Fibroblast of gingiva (primary cell): ENCODE measurements at regions not wholly inside any gene's neighbourhood (a gene's known extent, or its start where the extent isn't known, plus 50 kb on each side); places are given as distances from the start of the nearest gene placed in this dataset.

Experiments
- DNase-seq: peaks from one replicate; pipeline ENCODE4 v3.0.0-alpha.2; 2011; ENCODE audit warnings: low read depth

DNA sequence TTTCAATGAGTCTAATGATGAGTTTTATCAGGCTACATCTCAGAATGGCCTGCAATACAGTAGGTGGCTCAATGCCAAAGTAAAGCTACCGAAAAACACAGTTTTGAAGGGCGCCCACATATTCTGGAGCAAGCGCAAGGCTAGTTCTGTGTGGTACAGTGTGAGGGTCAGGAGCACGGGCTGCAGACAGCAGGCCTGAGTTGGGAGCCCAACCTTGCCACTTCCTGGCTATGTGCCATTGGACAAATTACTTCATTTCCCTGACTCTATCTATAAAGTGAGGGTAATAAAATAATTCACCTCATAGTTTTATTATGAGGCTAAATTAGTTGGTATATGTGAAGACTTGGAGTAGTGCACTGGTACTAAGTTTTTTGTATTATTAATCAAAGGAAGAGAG lies 150.7 kb downstream of the OPN5 start:
- DNase-seq = no peak

GRCh38 chr6:47924001-47924400 lies 142.2 kb downstream of the OPN5 start:
- DNase-seq = no peak

DNA sequence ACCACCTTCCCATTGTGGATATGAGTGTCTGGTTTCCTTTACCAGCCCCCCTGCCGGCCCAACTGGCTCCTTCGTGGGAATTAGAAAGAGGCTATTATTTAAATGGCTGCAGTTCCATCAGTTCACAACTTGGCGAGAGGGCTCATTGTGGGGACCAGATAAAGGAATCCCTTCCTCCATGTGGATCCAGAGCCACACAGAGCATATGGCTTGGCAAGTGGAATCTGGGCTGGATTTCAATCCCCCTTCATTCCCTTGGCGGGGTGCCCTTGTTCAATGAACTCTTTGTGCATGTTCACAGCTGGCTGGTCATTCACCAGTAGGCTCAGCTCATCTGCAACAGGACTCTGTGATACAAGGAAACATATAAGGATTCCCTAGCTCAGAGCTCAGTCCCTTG lies 140.6 kb downstream of the OPN5 start:
- DNase-seq = no peak

GRCh38 chr6:47919875-47920274 lies 138.0 kb downstream of the OPN5 start:
- DNase-seq = no peak

DNA sequence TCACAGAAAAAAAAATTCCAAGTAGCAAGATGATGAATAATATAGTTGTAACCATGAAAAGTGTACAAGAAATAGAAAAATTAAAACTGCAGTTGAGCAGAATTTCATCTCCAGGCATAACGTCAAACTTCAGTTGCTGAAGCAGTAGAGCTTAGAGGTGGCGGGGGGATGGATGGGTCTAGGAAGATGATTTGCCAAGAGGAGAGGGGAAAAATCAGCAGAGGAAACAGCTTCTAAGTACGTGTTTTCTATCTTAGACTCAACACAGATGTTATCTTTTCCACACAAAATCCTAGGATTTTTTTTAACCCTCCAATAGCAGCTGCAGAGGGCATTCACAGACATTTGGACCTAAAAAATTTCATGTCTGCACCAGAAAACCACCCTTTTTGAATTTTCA lies 136.0 kb downstream of the OPN5 start:
- no peak for DNase-seq

DNA sequence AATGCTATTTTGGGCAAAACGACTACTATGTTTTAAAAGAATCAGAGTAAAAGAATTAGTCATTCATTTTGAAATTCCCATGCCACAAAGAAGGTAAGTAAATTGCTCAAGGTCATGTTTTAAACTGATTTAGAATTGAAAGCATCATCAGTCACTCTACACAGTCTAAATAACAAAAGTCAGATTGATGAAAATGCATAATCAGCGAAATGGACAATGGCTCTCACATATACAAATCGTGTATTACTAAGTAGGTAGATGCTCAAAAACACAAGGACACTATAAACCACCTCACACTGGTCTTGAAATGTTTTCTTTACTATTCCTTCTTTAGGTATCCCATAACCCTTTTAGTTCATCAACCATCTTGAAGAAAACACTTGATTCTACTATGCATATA lies 135.4 kb downstream of the OPN5 start:
- no peak for DNase-seq

DNA sequence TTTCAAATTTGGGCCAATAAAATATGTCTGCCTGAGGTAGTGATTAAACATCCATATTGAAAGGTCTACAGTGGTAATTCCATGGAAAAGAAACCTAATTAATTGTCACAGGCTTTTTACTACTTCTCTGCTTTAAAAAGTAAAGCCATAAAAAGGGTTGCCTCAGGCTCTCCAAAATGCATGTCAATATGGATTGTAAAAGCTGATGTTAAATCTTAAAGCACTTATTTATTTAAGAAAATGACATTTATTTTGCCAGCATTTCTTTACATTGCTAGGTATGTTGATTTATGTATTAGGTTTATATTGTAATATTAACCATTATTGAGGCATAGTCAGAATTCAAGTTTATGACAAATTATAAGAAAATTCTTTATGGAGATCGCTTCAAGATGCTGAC lies 133.2 kb downstream of the OPN5 start:
- DNase-seq = no peak

DNA sequence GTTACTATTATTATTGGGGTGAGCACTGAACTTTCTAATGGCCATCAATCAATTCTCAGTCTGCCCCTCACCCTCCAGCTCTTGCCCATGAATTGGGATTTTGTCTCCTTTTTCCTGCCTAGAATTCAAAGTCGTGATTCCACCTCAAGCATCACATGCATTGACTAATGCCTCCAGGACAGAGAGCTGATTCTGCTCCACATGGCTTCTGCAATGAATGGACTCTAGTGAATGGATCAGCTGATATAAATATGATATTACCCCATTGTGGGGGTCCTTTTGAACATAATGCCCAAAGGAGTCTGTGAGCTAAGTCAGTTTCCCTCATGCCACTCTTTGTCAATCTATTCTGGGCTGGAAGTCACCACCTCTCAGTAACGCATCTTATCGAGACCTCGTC lies 126.4 kb downstream of the OPN5 start:
- DNase-seq = no peak

DNA sequence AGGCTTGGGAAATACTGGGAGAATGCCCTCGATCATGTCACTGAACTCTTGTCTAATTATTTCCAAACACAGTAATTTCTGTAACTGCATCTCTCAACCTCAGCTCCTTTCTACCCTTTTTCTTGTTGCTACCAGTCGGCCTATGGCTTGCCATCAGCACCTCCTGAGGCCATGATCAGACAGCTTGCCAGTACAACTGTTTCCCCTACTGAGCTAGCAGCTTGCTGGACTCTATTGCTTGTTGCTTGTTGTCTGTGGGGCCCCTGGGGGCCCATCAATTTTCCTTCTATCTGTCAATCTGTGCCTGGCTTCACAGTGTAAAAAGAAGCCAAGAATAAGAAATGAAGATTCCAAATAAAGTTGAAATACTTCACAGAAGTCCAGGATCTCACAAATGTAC lies 123.9 kb downstream of the OPN5 start:
- no peak for DNase-seq

DNA sequence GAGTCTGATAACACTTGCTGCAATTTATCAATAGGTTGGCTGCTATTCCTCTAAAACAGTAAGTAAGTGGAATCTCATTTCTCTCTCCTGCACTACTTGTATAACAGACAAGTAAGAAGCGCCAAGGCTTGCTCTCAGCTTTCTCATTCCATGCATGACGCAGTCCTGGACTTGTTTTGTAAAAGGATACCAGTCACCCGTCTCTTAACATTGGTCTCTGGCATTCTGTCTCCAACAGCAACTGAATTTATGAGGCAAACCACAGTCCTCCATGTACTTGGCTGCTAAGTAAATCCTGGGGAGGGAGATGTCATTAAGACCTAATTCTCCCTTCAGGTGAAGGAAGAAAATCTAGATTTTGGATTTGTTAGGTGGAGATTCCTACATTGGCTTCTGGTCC lies 115.4 kb downstream of the OPN5 start:
- no peak for DNase-seq

- DNase-seq = no peak
Measured at GRCh38 chr6:47890326-47890875, 108.6 kb downstream of the OPN5 start.

GRCh38 chr6:47879015-47879414 lies 97.2 kb downstream of the OPN5 start:
- DNase-seq = no peak
